Anterior cingulate cortex (tissue), 58 donors: ENCODE measurements at regions not wholly inside any gene's neighbourhood (a gene's known extent, or its start where the extent isn't known, plus 50 kb on each side); places are given as distances from the start of the nearest gene placed in this dataset.

ENCODE experiments used
- DNase-seq, 58 donors: peaks; one replicate each; lab custom pipeline; 2025; lab: John Stamatoyannopoulos, UW

DNA sequence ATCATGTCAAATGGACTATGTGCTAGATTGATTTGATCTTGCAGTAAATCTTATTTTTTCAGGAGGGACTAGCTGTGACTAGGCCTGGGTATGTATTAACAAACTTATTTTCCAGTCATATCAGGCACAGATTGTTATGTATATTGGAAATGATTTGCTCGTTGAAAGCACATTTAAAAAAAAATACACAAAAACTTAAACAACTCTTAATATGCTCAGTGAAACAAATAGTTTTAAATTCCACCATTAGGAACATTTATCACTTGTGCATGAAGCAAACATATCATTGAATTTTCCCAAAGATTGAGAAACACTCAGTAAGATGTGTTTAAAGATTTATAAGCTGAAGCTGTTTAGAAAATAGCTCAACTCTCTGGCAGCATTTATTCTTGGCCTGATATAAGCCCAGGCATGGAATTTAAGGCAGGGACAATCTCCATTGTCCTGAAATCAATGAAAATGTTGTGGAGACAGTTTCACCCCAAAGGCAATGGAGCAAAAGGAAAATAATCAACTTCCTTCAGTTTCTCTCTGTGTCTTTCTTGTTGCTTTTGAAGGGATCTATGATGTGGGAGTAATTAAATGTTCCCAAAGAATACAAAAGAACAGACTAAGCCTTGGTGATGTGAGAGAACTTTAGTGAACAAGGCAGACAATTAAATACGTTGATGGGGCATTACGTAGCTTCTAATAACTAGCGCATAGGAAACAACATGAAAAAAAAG lies 250.3 kb downstream of the GPR37 start:
- DNase-seq: no peak

- no peak for DNase-seq
These were observed 251.1 kb downstream of the GPR37 start for GRCh38 chr7:124514471-124514870.

GRCh38 chr7:124497176-124497575 lies 268.4 kb downstream of the GPR37 start:
- DNase-seq: no peak

DNA sequence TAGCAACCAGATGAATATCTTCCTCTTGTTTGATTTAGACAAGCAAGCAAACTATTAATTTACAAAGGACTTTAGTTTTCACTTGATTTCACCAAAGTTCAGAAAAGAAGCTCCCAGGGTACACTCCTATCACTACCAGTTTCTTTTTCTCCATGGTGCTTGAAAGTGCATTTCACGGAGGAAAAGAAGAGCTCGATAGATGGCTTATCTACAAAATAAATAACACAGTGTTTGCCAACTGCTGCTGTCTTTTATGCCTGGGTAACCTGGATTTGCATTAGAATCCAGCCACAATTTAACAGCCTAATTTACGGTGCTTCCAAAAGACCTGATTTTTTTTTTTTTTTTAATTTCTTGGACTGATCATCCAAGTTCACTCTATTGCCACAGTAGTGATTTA lies 275.7 kb downstream of the GPR37 start:
- DNase-seq: no peak

DNA sequence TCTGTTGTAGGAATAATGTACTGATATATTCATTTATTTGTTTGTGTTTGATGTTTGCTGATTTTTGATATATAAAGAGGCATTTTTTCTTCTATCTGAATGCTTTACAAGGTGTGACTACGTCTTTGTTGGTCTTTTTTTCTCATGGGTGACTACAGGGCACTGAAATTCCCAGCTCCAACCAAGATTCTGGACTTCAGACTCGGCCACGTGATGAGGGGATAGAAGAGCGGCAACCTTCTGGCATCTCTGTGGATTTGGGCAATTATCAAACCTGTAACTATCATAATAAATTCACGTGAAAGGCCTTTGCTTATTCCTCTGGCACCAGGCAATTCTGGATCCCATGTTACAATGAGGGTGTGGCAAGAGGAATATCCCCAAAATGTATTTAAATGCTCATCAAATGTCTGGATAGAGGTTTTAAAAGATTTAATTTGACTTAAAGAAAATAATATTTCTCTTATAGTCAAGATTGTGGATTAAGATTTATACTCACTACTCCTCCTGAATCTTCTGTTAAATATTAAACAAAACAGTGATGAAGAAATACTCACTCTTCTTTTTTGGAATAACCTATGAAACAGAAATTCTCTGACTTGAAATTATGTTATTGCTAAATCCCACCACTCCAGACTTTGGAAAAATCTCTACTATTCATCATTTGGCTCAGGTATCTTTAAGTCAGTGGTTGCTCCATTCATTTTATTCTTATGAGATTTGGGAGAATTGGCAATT lies 276.3 kb downstream of the GPR37 start:
- no peak for DNase-seq

DNA sequence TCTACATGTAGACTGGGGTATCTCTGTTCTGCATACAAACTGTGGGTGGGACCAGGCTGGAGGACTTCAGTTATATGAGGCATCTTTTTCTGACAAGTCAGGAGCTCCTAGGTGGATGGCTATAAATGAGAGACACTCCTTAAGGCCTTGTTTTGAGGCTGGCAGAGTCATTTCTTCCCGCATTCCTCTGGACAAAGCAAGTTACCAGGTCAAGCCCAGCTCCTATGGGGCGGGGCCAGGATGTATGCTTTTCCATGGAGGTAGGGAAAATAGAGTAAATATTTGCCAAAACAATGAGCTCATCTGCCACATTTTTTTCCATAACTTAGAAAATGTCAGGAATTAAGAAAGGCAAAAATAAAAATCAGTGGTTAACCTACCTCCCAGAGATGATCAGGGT lies 283.4 kb downstream of the GPR37 start:
- DNase-seq: no peak

DNA sequence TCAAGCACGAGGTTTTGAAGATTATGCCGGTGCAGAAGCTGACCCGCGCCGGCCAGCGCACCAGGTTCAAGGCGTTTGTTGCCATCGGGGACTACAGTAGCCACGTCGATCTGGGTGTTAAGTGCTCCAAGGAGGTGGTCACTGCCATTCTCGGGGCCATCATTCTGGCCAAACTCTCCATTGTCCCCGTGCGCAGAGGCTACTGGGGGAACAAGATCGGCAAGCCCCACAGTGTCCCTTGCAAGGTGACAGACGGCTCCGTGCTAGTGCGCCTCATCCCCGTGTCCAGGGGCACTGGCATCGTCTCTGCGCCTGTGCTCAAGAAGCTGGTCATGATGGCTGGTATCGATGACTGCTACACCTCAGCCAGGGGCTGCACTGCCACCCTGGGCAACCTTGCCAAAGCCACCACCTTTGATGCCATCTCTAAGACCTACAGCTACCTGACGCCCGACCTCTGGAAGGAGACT lies 284.7 kb downstream of the GPR37 start:
- DNase-seq: no peak

- no peak for DNase-seq
These were observed 285.4 kb downstream of the GPR37 start for GRCh38 chr7:124480036-124480820.

DNA sequence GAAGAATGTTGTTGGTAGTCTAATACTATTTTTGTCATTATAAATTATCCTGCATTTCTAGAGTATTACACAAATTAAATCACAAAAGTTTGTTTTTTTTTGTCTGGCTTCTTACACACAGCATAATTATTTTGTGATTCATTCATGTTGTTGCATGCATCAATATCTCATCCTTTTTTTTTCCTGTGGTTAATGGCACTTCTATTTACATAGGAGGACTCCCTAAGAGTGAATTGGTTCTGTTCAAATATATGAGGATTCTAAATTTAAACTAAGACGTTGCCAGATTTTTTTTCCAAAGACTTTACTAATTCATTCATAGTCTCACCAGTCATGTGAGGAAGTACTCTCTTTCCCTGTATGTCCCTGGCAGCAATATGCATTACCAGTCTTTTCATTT lies 303.3 kb downstream of the GPR37 start:
- DNase-seq: no peak

- no peak for DNase-seq
These were observed 305.0 kb downstream of the GPR37 start for GRCh38 chr7:124460555-124460954.

- DNase-seq: no peak
These were observed 305.5 kb downstream of the GPR37 start for GRCh38 chr7:124460056-124460450.

DNA sequence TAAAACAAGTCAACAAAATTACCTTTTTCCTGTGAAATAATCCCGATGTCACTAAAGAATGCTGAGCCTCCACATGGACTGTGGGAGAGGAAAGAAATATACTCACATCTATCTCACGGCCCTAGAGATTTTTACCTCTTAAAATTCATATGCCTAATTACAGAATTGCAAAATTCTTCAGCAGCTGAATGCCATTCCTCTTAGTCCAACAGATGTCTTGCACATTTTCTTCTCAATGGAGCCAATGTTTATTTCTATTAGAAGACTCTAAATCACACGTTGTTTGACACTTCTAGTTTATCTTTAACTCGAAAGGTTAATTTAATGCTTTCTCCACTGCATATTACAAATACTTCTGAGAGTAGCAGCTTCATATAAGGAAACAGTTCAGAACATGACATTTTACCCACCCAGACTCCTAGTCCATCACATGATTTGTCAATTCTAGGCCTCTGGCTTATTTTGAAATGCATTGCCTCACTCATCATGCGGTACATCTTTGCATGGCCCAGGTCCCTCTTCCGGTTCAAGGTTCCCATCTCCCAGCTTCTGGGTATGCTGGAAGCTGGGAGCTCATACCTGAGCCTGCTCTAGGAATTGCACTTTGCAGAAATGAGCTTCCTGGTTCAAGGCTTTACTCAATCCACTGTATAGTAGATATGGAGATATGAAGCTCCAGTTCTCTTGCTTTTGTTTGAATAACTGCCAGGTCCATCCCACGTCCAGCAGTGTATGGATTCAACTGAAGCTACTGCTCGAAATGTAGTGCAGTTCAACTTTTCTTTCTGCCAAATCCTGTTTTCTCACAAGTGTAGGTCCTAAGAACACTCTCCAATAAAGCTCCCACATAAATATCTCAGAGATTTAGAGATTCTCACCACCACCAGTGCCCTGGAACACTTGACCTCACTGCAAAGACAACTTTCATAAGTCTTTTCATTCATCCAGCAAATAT lies 306.2 kb downstream of the GPR37 start:
- DNase-seq: peak in 12 of 58 donors; percentile 1 to 39 (median 16)

DNA sequence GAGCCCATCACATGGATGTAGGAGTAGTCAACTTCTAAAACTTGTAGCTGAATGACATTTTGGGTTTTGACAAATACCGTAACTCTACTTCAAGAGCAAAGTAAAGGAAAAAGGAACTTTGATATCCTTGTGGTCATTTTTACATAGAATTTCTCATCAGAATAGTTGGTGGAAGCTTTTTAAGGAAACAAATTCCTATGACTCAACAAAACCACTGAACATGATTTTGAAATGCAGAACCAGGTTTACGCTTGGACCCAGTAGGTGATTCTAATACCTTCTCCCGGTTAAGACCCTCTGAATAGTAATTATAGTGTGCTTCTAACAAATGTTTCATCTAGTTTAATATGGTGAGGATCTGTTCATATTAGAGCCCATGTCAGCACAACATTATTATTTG lies 307.8 kb downstream of the GPR37 start:
- no peak for DNase-seq

- DNase-seq: no peak
These were observed 309.3 kb downstream of the GPR37 start for GRCh38 chr7:124456286-124456685.

- no peak for DNase-seq
These were observed 313.4 kb downstream of the GPR37 start for GRCh38 chr7:124452186-124452585.

- no peak for DNase-seq
These were observed 315.7 kb downstream of the GPR37 start for GRCh38 chr7:124449896-124450295.

DNA sequence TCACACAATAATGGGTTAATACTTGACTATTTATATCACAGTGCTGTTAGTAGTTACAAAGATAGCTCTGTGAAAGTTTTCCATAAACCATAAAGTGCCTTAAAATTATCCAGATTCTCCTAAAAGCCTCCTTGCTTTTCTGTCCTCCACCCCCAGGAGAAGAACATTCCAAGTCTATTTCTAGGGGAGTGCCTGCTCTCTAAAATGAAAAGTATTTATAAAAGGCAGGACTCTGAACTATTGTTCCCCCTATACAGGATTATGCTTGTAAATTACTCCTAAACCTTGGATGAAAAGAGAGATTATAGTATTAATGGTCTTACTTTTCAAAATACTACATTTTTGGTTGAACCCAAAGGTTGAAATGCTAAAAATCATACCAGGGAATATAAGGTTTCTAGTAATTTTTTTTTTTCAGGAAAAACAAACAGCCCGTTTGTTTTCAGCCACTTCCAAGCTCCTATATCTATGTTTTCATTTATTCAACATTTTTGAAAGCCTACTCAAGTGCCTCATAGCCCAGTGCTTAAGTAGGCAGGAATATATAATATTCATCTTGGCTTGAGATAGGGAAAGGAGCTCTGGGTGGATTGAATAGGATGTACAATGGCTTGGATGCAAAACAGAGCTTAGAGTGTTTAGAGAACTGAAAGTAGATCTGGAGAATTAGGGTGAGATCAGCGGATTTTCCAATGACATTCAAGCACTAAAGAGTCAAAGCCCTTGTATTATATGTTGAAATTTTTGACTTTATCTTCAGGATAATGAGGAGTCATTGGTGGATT lies 320.7 kb downstream of the GPR37 start:
- DNase-seq: no peak

- DNase-seq: no peak
These were observed 321.8 kb downstream of the GPR37 start for GRCh38 chr7:124443762-124444161.

DNA sequence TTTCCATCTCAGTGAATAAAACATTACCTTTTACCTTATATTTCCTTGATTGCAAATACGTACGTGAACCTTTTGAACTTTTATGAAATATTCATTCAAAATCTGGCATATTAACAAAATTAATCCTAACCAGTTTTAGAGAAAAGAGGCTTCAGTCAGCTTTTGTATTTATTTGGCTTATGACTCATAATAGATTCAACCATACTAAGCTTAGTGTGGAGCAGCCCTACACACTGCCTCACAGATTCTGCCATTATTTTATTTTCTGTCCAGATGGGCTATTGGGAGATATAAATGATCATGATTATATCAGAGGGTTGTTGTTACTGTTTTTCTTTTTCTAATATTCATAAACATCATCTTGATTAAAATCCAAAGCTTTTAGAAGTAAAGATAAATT lies 325.5 kb downstream of the GPR37 start:
- DNase-seq: no peak
